NCI-H1105 treated with DMSO at 0.1 percent for 48 hours (cell line): ENCODE measurements at regions not wholly inside any gene's neighbourhood (a gene's known extent, or its start where the extent isn't known, plus 50 kb on each side); places are given as distances from the start of the nearest gene placed in this dataset.
"Not testable (repeated sequence)": the region's sequence is repeated elsewhere in the genome, so short reads cannot be mapped to it uniquely, and the experiment has no call there.

Experiments used
- DNase-seq: peaks from one replicate; lab custom pipeline; 2025; lab: John Stamatoyannopoulos, UW

DNA sequence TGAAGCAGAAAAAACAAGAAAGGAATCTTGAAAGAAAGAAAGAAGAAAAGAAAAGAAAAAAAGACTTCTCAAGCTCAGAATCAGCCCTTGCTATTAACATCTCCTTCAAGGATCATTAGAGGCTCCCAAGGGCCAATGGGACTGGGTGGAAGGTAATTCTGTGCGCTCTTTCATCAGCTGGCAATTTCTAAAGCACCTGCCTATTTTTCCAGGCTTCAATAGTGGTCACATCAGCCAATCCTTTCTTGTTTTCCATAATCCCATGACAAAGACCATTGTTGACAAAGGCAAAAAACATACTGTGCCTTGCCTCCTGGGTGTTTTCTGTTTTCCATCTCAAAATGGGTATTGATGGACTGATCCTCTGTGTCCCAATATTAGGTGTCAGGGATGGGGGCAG, 88.2 kb upstream of the TSC22D1 start:
- DNase-seq, result no peak

GRCh38 chr13:44662515-44662914, 86.4 kb upstream of the TSC22D1 start:
- DNase-seq, result no peak

- DNase-seq, result no peak
Observed at GRCh38 chr13:44661936-44662335, 85.8 kb upstream of the TSC22D1 start.

DNA sequence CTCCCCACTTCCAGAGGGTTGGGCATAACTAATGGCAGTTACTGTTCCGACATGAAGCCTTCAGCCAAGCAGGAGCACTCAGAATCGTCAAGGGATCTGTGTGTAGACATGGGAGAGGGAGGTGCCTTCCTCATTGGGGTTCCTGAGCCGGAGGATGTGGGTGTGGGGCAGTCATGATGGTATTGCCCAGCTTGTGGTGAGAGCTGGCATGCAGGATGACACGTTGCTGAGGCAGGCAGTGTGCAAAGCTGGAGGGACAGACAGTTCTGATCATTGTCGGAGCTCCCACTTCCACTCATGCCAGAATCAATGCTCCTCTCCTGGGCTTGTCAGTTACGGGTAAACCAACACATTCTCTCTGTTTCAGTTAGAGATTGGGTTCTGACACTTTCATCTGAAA, 83.9 kb upstream of the TSC22D1 start:
- no peak for DNase-seq

DNA sequence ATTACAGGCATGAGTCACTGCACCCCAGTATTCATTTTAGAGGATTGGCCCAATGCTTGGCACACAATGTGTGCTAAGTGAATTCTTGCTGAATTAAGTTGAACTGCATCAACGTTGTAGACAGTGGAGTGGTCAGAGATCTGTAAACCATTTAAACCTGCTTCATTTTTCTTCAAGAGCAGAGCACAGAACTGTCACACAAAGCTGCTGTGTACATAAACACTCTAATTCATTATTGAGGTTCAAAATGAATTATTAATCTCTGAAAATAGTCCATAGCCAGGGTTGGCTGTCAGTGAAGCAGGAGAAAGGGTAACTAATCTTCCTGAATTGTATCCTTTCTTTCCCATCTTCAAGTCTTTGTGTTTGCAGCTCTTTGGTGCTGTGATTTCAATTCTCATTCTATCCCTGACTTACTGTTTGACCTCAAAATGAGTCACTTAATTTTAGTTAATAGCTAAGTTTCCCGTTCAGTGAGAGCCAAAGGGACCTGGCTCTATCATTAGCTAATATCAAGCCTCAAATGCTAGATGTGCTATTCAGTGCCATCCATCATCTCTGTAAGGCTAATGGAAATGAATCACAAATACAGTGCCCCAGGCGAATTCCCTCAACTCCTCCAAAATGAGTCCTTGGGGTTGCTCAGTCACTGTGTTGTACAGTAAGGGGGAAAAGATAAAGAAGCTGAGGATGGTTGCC, 77.0 kb upstream of the TSC22D1 start:
- DNase-seq, result no peak

- no peak for DNase-seq
Observed at GRCh38 chr13:44652168-44652567, 76.0 kb upstream of the TSC22D1 start.

- no peak for DNase-seq
Observed at GRCh38 chr13:44651724-44652123, 75.6 kb upstream of the TSC22D1 start.

DNA sequence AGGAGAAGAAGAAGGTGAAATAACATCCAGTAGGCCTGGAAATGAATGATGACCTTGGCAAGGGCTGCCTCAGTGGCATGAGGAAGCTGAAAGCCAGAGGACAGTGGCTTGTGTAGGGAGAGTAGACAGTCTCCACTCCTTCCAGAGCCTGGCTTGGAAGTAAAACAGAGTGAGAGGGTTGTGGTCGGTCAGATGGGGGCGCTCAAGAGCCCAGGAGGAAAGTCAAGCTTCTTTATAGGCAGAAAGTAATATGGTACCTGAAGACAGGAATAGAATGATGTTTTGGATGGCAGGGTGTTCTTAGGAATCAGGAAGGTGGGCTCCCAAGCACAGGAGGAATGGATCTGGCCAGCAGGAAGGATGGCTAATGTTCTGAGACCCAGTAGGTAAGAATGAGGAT, 75.1 kb upstream of the TSC22D1 start:
- DNase-seq, result no peak

GRCh38 chr13:44649834-44650233, 73.7 kb upstream of the TSC22D1 start:
- DNase-seq, result no peak

GRCh38 chr13:44649104-44649428, 72.9 kb upstream of the TSC22D1 start:
- DNase-seq, result no peak

DNA sequence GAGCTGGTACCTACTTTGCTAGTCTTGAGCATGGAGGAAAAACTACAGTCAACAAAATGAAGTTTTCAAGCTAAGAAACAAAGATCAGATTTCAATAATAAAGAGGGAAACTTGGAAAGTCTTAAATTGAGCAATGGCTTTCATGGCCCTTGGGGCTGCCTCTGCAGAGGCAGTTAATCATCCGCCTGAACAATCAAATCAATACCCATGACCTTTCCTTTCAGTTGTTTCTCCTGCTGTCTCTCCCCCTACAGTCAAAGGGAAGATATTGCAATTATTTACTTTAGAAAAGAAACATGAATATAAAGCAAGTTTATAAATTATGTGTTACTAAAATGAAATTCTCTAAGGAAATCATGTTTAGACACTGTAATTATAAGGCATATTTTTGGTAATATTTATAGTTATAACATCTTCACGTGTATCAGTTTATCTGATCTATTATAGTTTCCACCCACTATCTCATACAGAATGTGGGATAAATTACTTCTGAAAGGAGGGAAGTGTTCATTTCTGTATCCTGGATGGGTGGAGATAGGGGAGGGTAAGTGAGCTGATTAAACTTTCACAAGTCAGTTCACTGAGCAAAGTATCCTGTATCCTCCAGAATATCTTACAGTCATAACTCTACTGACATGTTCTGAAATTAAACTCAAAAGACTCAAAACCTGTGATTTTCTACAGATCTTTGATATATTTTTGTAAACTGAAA, 72.4 kb upstream of the TSC22D1 start:
- no peak for DNase-seq

- DNase-seq, result not testable (repeated sequence)
Observed at GRCh38 chr13:44647560-44647959, 71.4 kb upstream of the TSC22D1 start.

GRCh38 chr13:44646044-44646443, 69.9 kb upstream of the TSC22D1 start:
- DNase-seq, result no peak

- DNase-seq, result no peak
Observed at GRCh38 chr13:44643256-44643655, 67.1 kb upstream of the TSC22D1 start.

GRCh38 chr13:44637581-44637980, 61.5 kb upstream of the TSC22D1 start:
- no peak for DNase-seq

DNA sequence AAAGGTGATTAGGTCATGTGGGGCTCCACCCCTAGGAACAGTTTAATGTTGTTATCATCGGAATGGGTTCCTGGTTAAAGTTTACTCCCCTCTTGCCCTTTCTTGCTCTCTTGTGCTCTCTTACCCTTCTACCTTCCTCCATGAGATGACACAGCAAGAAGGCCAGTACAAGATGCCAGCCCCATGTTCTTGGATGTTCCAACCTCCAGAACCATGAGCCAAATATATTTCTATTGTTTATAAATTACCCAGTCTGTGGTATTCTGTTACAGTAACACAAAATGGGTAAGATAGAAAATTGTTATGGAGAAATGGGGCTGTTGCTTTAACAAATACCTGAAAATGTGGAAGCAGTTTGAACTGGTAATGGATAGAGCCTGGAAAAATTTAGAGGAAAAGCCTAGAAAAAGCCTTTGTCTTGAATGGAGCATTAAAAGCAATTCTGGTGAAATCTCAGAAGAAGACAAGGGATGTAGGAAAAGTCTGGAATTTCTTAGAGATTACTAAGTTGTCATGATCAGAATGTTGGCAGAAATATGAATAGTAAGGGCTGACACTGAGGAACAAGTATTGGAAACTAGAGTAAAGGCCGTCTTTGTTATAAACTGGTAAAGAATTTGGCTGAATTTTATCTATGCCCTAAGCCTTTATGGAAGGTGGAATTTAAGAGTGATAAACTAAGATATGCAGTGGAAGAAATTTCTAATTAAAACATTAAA, 53.5 kb upstream of the TSC22D1 start:
- DNase-seq, result no peak

GRCh38 chr13:44628826-44629225, 52.7 kb upstream of the TSC22D1 start:
- not testable (repeated sequence) for DNase-seq

DNA sequence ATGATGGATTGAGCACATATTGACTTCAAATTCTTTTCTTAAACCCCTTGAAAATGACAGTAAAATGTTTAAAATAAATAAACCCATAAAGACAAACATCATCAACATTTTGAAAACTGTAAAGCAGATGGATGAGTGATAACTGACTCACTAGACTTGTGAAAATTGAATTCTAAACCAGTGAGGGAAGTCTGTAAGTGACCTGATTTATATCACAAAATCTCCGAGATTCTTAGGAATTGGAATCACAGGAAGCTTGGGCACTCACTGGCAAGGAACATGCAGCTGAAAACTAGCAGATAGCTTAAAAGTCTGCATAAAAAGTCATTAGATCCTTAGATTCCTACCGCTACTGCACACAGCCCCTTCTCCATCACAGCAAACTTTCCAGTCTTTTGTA, 51.3 kb upstream of the TSC22D1 start:
- no peak for DNase-seq

DNA sequence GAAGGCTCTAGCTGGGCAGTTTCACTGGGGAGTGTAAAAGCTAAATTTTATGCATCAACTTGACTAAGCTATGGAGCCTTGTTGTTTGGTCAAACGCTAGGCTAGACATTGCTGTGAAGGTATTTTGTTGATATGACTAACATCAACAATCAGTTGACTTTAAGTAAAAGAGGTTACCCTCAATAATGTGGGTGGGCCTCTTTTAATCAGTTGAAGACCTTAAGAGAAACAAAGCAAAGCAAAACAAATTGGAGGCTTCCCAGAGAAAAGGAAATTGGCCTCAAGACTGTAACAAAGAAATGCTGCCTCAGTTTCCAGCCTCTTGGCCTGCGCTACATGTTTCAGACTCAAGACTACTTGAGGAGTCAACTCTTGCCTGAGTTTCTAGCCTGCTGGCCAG, 50.0 kb upstream of the TSC22D1 start:
- DNase-seq, result no peak
